ENCODE measurements at regions not wholly inside any gene's neighbourhood (a gene's known extent, or its start where the extent isn't known, plus 50 kb on each side); places are given as distances from the start of the nearest gene placed in this dataset.

GRCh38 chr7:50185208-50185607 is 92.2 kb upstream of the ZPBP start:
- ChIA-PET POLR2A (no interaction called here), CTCF (no interaction called here)

- ChIA-PET POLR2A (interaction anchor here (0.6 kb wide), 1 partner anchor 21 kb away, joined by 4 read pairs; no protein-coding TSS in a partner anchor), CTCF (no interaction called here)
These were observed 91.4 kb upstream of the ZPBP start for GRCh38 chr7:50184271-50184990.

- ChIA-PET CTCF (interaction anchor here (0.8 to 2.1 kb wide), 2 partner anchors 13 to 234 kb away, joined by 3 to 7 read pairs; no protein-coding TSS in a partner anchor), POLR2A (no interaction called here)
These were observed 89.7 kb upstream of the ZPBP start for GRCh38 chr7:50182759-50183158.

DNA sequence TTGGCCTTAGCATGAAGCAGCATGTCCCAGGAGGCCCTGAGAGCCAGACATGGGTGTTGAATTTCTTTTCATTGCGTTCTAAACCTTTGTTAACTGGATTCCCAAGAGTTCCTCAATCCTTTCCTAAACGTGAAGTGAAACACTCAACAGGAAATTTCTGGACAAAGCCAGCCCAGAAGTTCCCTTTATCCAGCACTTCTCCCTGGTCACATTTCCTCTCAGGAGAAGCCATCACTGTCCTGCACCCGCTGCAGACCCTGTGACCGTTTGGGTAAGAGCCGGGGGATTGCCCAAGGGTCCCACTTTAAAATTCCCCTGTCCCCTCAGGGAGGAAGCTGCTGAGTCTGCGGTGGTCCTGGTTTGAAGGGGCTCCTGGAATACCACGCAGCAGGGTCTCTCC is 88.0 kb upstream of the ZPBP start:
- CTCF ChIA-PET = no interaction called here
- POLR2A ChIA-PET = no interaction called here

DNA sequence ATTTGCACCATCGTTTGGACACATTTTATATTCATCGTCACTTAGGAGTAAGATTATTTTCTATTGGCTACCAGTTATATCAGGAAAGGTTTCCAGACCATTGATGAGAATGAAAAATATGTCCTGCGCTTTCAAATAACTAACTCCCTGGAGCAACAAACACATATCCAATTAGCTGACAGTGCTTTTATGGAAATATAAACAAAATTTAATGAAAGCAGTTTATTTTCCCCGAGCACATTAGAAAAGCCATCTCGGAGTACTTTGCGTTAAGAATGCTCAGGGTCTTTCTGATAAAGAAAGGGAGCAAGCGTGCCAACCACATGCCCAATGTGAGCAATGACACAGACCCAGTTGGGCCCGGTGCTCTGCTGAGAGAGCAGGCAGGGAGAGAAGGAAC is 85.1 kb upstream of the ZPBP start:
- CTCF ChIA-PET = no interaction called here
- POLR2A ChIA-PET = no interaction called here

DNA sequence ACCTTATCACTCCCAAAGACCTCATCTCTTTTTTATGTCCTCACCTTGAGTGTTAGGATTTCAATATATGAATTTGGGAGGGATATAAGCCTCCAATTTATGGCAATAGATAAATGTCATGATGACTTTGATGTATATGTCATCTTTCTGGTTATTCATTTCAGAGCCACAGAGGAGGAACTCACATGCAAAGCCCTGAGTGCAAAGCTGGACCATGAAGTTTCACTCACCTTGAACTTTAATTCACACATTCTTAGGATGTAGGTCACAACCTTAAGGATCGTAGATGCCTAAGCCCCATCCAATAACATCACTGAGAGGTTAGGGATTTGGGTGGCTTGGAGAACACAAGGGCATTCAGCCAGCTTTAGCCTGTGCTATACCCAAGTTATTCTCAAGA is 81.9 kb upstream of the ZPBP start:
- ChIA-PET CTCF (no interaction called here), POLR2A (no interaction called here)

GRCh38 chr7:50166997-50167965 is 74.2 kb upstream of the ZPBP start:
- ChIA-PET CTCF (interaction anchor here (0.9 to 1.4 kb wide), 3 partner anchors 17 to 249 kb away, joined by 3 to 4 read pairs (median 4); no protein-coding TSS in a partner anchor), POLR2A (no interaction called here)

DNA sequence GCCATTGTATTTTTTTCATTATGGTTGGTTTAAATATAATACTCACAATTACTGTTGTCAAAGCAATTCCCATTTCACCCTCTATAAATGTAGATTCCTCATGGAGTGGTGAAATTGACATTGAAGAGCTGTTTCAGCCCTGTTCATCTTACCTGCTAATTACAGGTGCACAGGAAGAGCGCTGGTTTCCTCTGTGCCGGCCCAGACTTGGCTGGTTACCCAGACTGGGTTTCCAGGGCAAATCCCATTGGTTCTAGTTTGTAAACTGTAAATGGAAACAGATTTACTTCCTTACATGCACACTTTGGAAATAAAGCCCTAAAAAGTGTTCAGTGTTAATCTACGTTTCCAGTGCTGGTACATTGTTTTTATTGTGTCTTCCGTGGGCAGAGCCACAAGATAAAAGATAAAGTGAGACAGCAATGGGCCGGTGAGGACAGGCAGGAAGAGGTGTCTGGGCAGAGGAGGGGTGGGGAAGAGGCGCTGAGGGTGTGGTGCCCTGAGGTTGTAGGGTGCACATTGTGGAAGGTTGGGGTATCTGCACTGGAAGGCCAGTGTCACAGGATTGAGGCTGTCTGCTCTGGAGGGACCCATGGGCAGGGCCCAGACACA is 71.6 kb upstream of the ZPBP start:
- ChIA-PET CTCF (interaction anchor here (1.4 kb wide), 1 partner anchor 72 kb away, joined by 4 read pairs; the partner anchor contains the start of gene ZPBP), POLR2A (no interaction called here)

DNA sequence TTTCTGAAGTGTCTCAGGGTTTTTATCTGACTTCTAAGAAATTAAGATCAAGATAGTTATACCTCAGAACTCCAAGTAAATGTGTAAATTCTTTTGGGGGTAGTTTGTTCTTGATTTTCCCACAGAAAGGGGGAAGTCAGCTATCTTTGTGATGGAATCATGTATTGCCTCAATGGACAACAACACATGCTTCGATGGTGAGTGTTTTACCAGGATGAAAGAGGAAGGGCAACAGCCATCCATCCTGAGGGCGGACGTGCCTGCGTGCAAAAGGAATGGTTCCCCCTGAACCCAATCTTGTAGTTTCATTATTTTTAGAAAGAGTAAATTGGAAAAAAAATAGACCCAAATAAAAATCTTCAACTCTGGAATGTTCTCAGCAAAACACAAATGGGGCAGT is 67.2 kb upstream of the ZPBP start:
- ChIA-PET POLR2A (no interaction called here), CTCF (no interaction called here)

DNA sequence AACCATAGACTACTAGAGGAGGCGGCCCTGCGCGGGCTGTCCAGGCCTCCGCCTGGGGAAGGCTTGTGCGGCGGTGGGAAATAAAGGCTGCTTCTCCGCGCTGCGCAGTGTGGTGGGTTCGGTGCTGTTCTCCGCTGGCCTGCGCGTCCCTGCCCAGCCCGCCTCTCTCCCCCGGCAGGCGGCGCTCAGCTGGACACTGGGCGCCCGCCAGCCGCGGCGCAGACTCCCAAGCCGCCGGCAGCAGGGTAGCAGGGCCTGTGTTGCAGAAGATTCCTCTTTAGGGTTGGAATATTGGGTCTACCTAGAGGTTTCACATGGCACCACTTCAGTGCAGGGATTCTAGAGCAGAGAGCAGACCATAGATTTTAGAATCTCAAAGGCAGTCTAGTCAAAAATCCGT is 66.1 kb upstream of the ZPBP start:
- POLR2A ChIA-PET = no interaction called here
- CTCF ChIA-PET = no interaction called here

GRCh38 chr7:50156706-50157105 is 63.7 kb upstream of the ZPBP start:
- ChIA-PET POLR2A (no interaction called here), CTCF (no interaction called here)

- ChIA-PET CTCF (interaction anchor here (1.1 kb wide), 1 partner anchor 262 kb away, joined by 5 read pairs; no protein-coding TSS in a partner anchor), POLR2A (no interaction called here)
These were observed 63.1 kb upstream of the ZPBP start for GRCh38 chr7:50156163-50156562.

DNA sequence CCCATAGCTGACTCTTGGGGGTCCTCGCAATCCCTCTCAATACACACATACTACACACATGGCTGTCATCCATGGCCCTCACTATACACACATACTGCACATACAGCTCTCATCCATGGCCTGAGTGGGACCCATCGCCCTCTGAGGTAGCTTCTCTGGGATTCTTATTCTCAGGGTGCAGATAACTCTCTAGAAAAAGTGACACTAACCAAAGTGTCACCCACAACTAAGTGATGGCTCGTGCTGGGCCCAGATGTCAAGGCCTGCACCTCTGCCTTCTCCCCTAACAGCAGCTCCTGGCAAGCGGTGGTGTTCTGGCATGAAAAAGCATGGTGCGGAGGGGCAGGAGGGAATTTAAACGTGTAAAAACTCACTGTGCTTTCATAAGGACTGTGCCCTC is 62.7 kb upstream of the ZPBP start:
- CTCF ChIA-PET = interaction anchor here (0.6 to 1.1 kb wide), 3 partner anchors 10 to 262 kb away, joined by 3 to 5 read pairs (median 3); no protein-coding TSS in a partner anchor
- POLR2A ChIA-PET = no interaction called here

DNA sequence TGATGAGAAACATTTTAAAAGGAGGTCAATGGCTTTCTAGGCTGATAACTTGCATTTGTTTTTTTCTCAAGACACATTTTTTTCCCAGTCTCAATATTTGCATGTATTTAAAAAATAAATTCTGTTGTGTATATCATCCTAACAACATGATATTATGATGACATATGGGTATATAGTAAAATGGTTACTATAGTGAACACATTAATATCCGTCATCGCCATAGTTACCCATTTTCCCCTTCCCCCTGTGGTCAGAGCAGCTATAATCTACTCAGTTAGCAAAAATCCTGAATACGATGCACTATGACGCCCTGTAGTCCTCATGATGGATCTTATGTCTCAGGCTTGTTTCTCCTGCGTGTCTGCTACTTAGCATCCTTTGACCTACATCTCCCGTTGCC is 60.9 kb upstream of the ZPBP start:
- CTCF ChIA-PET = no interaction called here

DNA sequence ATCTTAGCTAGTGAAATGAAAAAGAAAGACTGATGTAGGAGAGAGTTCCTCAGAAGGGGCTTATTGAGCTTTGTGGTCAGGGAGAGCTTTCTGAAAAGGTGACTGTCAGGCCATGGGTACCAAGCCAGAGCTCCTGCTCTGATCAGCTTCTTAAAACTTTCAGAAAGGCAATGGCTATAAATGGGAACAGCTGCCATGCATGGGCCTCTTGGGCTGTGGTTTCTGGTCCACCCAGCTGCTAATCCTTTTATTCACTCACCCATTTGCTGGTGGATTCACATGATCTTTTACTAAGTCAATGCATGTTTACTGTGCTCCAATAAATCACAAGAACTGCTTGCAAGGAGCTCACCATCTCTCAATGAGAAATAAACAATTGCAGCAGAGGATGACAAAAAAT is 60.1 kb upstream of the ZPBP start:
- CTCF ChIA-PET = no interaction called here
- POLR2A ChIA-PET = no interaction called here

More for the DNA sequence above, 60.9 kb upstream of the ZPBP start:
- POLR2A ChIA-PET = no interaction called here

GRCh38 chr7:50152486-50152885 is 59.4 kb upstream of the ZPBP start:
- POLR2A ChIA-PET = interaction anchor here (0.7 kb wide), 1 partner anchor 199 kb away, joined by 3 read pairs; no protein-coding TSS in a partner anchor

DNA sequence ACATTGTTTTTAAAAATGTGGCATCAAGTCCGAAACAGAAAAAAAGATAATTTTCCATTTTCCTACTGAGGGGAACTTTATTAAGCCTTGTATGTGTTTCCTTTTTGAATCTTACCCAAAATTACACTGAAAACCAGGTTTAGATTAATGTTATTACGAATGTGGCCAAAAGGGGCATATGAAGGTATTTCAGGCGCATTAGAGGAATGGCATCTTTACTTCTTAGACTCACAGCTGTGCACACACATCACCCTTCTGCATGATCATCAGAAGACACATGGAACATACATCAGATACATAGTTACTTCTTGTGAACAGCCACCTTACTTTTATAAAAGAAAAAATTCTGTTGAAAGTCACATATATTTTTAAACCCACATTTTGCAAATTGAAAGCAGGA is 58.6 kb upstream of the ZPBP start:
- CTCF ChIA-PET = no interaction called here
- POLR2A ChIA-PET = interaction anchor here (0.7 kb wide), 1 partner anchor 200 kb away, joined by 3 read pairs; no protein-coding TSS in a partner anchor

More at GRCh38 chr7:50152486-50152885, 59.4 kb upstream of the ZPBP start:
- CTCF ChIA-PET = no interaction called here

DNA sequence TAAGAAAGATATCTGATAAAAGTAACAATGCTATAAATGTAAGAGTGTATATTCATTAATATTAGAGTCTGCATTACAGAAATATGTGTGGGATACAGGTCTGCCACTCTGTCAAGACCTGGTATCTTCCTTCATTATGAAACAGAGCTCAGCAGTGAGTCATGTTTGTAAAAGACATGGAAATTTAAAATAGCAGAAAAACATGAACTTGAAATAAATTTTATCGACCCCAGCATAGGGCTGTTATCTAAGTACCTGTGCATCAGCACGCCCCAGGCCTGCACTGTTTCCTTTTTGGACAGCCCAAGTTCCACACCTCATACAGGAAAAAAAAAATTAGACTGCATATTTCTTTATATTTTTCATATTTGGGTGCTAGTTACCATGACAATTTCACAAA is 58.0 kb upstream of the ZPBP start:
- CTCF ChIA-PET = no interaction called here
- POLR2A ChIA-PET = no interaction called here

- ChIA-PET CTCF (interaction anchor here (1.3 kb wide), 1 partner anchor 17 kb away, joined by 3 read pairs; no protein-coding TSS in a partner anchor), POLR2A (no interaction called here)
These were observed 56.3 kb upstream of the ZPBP start for GRCh38 chr7:50149369-50149768.

Data from activated CD8-positive, alpha-beta memory T cell treated with anti-CD3 and anti-CD28 coated beads for 36 hours (primary cell).